HG03565 (cell line): ENCODE measurements at regions not wholly inside any gene's neighbourhood (a gene's known extent, or its start where the extent isn't known, plus 50 kb on each side); places are given as distances from the start of the nearest gene placed in this dataset.
"Not testable (repeated sequence)": the region's sequence is repeated elsewhere in the genome, so short reads cannot be mapped to it uniquely, and the experiment has no call there.

Experiments used
- ATAC-seq: cut with Tn5 transposase; IDR thresholded peaks from one replicate; pipeline ENCODE4 v1.9.1; 2021; ENCODE audit warnings: mild to moderate bottlenecking, moderate library complexity; ENCODE audit not compliant: unreplicated experiment

- no peak for ATAC-seq
These were observed 477.1 kb downstream of the FAT4 start for GRCh38 chr4:125791896-125792295.

- ATAC-seq = no peak
These were observed 480.2 kb downstream of the FAT4 start for GRCh38 chr4:125794989-125795388.

GRCh38 chr4:125796138-125796537 lies 481.4 kb downstream of the FAT4 start:
- no peak for ATAC-seq

GRCh38 chr4:125797621-125798020 lies 482.9 kb downstream of the FAT4 start:
- ATAC-seq = not testable (repeated sequence)

GRCh38 chr4:125801373-125801772 lies 486.6 kb downstream of the FAT4 start:
- ATAC-seq = no peak

GRCh38 chr4:125801924-125802323 lies 487.2 kb downstream of the FAT4 start:
- no peak for ATAC-seq

- no peak for ATAC-seq
These were observed 493.3 kb downstream of the FAT4 start for GRCh38 chr4:125808022-125808421.

- no peak for ATAC-seq
These were observed 493.8 kb downstream of the FAT4 start for GRCh38 chr4:125808570-125808969.

- no peak for ATAC-seq
These were observed 497.1 kb downstream of the FAT4 start for GRCh38 chr4:125811892-125812291.

- ATAC-seq = no peak
These were observed 512.3 kb downstream of the FAT4 start for GRCh38 chr4:125826801-125827695.

- no peak for ATAC-seq
These were observed 512.9 kb downstream of the FAT4 start for GRCh38 chr4:125827696-125828052.

- no peak for ATAC-seq
These were observed 513.6 kb downstream of the FAT4 start for GRCh38 chr4:125828346-125828745.

GRCh38 chr4:125832161-125832560 lies 517.4 kb downstream of the FAT4 start:
- ATAC-seq = no peak

GRCh38 chr4:125836597-125837195 lies 521.9 kb downstream of the FAT4 start:
- no peak for ATAC-seq

GRCh38 chr4:125837493-125838201 lies 522.9 kb downstream of the FAT4 start:
- no peak for ATAC-seq

GRCh38 chr4:125838202-125838601 lies 523.4 kb downstream of the FAT4 start:
- no peak for ATAC-seq

GRCh38 chr4:125838924-125839323 lies 524.2 kb downstream of the FAT4 start:
- no peak for ATAC-seq

- no peak for ATAC-seq
These were observed 529.2 kb downstream of the FAT4 start for GRCh38 chr4:125843947-125844346.

- ATAC-seq = no peak
These were observed 532.8 kb downstream of the FAT4 start for GRCh38 chr4:125847518-125847917.

- ATAC-seq = no peak
These were observed 535.1 kb downstream of the FAT4 start for GRCh38 chr4:125849869-125850268.

GRCh38 chr4:125891597-125892258 lies 577.0 kb downstream of the FAT4 start:
- no peak for ATAC-seq
